ENCODE measurements at regions not wholly inside any gene's neighbourhood (a gene's known extent, or its start where the extent isn't known, plus 50 kb on each side); places are given as distances from the start of the nearest gene placed in this dataset.
"Not testable (repeated sequence)": the region's sequence is repeated elsewhere in the genome, so short reads cannot be mapped to it uniquely, and the experiment has no call there.

- not testable (repeated sequence) for DNase-seq (ENCODE audit: low spot score)
These were observed 85.1 kb upstream of the MAP4 start for GRCh38 chr3:48101301-48101650.

DNA sequence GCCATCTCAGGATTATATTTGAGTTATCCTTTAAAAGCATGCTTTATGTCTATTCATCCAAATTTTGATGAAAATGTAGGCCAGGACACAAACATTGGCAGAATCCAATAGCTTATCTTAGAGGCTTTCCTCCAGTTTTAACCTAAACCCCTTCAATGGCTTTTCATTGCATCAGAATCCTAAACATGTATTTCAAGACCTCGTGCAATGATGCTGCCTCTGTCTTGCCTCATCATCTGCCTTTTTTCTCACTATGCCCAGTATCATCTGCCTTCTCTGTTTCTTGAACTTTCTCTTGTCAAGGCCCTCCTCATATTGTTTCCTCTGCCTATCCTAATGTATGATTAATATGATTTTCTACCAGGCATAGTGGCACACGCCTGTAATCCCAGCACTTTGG, 76.1 kb upstream of the MAP4 start:
- no peak for DNase-seq (ENCODE audit: low spot score)

GRCh38 chr3:48090166-48090939, 74.1 kb upstream of the MAP4 start:
- no peak for DNase-seq (ENCODE audit: low spot score)

DNA sequence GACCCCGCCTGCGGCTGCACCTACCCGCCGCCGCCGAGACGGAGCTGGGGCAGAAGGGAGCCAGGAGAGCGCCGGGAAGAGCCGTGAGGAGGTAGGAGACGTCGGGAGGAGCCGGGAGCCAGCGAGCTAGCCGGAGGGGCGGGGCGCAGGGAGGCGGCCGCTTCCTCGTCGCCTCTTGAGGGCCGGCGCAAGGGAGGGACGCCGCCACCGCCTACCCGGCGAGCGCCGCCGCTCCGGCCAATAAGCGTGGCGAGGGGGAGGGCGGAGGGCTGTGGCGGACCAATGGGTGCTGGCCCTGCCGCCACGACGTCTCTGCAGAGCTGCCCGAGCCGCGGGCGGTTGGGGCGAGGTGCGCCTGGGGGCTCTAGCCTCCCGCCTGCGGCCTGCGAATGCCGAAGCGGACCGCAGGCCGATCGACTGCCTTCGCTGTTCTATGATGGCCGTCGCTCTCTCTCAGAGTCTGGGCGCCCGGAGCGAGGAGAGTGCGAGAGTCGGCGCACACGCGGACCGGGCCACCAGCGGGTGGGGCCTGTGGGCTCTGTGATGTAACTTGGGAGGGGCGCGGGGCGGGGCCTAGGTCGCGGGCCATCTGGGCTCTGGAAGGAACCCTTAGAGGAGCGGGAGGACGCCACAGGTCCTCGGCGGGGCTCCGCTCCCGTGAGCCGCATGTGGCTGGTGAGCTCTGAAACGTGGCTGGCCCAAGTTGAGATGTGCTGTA, 72.7 kb upstream of the MAP4 start:
- DNase-seq (ENCODE audit: low spot score): peak; percentile 96

- DNase-seq (ENCODE audit: low spot score): no peak
These were observed 72.0 kb upstream of the MAP4 start for GRCh38 chr3:48088056-48088748.

DNA sequence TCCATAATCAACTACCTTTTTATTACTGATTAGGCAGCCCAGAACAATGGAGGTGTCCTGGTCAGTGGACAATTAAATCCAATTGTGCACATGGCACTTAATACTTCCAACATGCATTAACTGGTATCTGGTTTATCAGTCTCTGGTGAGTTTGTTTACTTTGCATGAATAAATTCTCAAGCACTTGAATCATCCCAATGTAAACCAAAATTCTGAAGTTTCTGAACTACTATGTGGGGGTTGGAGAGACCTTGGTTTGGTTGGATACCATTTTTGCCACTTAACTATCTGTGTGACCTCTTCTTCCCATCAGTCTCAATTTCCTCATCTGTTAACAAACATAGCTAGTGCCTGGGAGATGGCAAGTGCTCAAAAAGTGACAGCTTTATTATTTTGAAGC, 70.5 kb upstream of the MAP4 start:
- no peak for DNase-seq (ENCODE audit: low spot score)

- DNase-seq (ENCODE audit: low spot score): no peak
These were observed 68.7 kb upstream of the MAP4 start for GRCh38 chr3:48084929-48085328.

GRCh38 chr3:48084170-48084569, 68.0 kb upstream of the MAP4 start:
- DNase-seq (ENCODE audit: low spot score): no peak

GRCh38 chr3:48082580-48083184, 66.5 kb upstream of the MAP4 start:
- DNase-seq (ENCODE audit: low spot score): no peak

DNA sequence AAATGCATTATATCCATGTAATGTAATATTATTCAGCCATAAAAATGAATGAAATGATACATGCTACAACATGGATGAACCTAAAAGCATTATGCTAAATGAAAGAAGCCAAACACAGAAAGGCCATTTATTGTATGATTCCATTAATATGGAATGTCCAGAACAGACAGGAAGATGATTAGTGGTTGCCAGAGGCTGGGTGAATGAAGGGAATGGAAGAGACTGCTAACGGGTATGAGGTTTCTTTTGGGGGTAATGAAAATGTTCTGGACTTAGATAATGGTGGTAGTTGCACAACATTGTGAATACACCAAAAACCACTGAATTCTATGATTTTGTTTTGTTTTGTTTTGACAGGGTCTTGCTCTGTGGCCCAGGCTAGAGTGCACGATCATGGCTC, 61.6 kb upstream of the MAP4 start:
- DNase-seq (ENCODE audit: low spot score): no peak

DNA sequence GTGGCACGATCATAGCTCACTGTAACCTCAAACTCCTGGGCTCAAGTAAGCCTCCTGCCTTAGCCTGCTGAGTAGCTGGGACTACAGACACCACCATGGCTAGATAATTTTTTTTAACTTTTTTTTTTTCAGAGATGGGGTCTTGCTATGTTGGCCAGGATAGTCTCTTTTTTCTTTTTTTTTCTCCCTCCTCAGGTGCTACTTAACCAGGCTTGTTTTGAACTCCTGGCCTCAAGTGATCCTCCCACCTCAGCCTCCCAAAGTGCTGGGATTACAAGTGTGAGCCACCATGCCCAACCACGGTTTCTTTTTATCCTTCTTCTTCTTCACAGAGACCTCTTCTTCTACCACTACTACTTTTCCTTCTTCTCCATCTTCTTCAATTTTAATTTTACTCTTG, 53.8 kb upstream of the MAP4 start:
- DNase-seq (ENCODE audit: low spot score): no peak

- no peak for DNase-seq (ENCODE audit: low spot score)
These were observed 53.1 kb upstream of the MAP4 start for GRCh38 chr3:48069339-48069738.

DNA sequence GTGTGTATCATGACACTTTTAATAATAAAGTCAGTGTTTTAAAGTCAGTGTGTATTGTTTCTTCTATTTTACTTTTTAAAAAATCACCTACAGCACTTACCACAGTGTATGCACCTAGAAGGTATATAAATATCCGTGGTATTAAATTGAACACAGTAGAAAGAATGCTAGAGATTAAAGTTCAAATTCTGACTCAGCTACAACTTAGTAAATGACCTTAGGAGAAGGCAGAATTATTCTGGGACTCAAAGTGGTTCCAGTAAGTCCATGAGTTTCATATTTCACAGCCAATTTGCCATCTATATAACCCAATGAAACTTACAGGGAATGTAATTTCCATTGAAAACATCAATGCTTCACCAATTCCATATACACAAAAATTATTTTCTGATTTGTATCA, 52.7 kb upstream of the MAP4 start:
- no peak for DNase-seq (ENCODE audit: low spot score)

- DNase-seq (ENCODE audit: low spot score): not testable (repeated sequence)
These were observed 52.1 kb upstream of the MAP4 start for GRCh38 chr3:48068320-48068719.

GRCh38 chr3:48067271-48067670, 51.1 kb upstream of the MAP4 start:
- no peak for DNase-seq (ENCODE audit: low spot score)
